Stimulated activated CD4-positive, alpha-beta T cell treated with anti-CD3 and anti-CD28 coated beads, Interleukin-2, amount 100 ng/mL, for 48 hours (primary cell): ENCODE measurements at regions not wholly inside any gene's neighbourhood (a gene's known extent, or its start where the extent isn't known, plus 50 kb on each side); places are given as distances from the start of the nearest gene placed in this dataset.

Experiments
- DNase-seq, 2 donors: peaks; one replicate each; pipeline ENCODE4 v3.0.0-alpha.2; 2020

GRCh38 chr10:44240584-44241205 is 144.2 kb downstream of the CXCL12 start:
- DNase-seq = no peak

GRCh38 chr10:44238212-44238611 is 146.7 kb downstream of the CXCL12 start:
- DNase-seq = no peak

GRCh38 chr10:44237364-44238049 is 147.4 kb downstream of the CXCL12 start:
- DNase-seq = no peak

GRCh38 chr10:44235363-44235762 is 149.5 kb downstream of the CXCL12 start:
- no peak for DNase-seq

GRCh38 chr10:44234483-44234875 is 150.4 kb downstream of the CXCL12 start:
- DNase-seq = no peak

- no peak for DNase-seq
These were observed 151.1 kb downstream of the CXCL12 start for GRCh38 chr10:44233561-44234482.

GRCh38 chr10:44217274-44217820 is 167.6 kb downstream of the CXCL12 start:
- no peak for DNase-seq

- no peak for DNase-seq
These were observed 168.8 kb downstream of the CXCL12 start for GRCh38 chr10:44216073-44216472.

- no peak for DNase-seq
These were observed 175.1 kb downstream of the CXCL12 start for GRCh38 chr10:44209811-44210210.

GRCh38 chr10:44207160-44207559 is 177.7 kb downstream of the CXCL12 start:
- no peak for DNase-seq

- no peak for DNase-seq
These were observed 178.6 kb downstream of the CXCL12 start for GRCh38 chr10:44206127-44206818.

GRCh38 chr10:44205067-44205466 is 179.8 kb downstream of the CXCL12 start:
- no peak for DNase-seq

- no peak for DNase-seq
These were observed 181.4 kb downstream of the CXCL12 start for GRCh38 chr10:44203535-44203934.

- no peak for DNase-seq
These were observed 181.9 kb downstream of the CXCL12 start for GRCh38 chr10:44202952-44203351.

GRCh38 chr10:44201656-44202055 is 183.2 kb downstream of the CXCL12 start:
- DNase-seq = no peak

GRCh38 chr10:44201011-44201410 is 183.9 kb downstream of the CXCL12 start:
- no peak for DNase-seq

GRCh38 chr10:44199991-44200655 is 184.8 kb downstream of the CXCL12 start:
- no peak for DNase-seq

GRCh38 chr10:44199267-44199666 is 185.6 kb downstream of the CXCL12 start:
- no peak for DNase-seq

GRCh38 chr10:44198780-44199097 is 186.2 kb downstream of the CXCL12 start:
- no peak for DNase-seq

- DNase-seq = no peak
These were observed 186.7 kb downstream of the CXCL12 start for GRCh38 chr10:44198096-44198779.

GRCh38 chr10:44197646-44198045 is 187.3 kb downstream of the CXCL12 start:
- DNase-seq = no peak

GRCh38 chr10:44196336-44196735 is 188.6 kb downstream of the CXCL12 start:
- DNase-seq = no peak
